HUDEP-2 (cell line): ENCODE measurements at regions not wholly inside any gene's neighbourhood (a gene's known extent, or its start where the extent isn't known, plus 50 kb on each side); places are given as distances from the start of the nearest gene placed in this dataset.

Experiments used
- DNase-seq, 76 experiments: peaks; one replicate each; lab custom pipeline; 2025; ENCODE audit not compliant: unreplicated experiment in 76 of 76; lab: John Stamatoyannopoulos, UW

DNA sequence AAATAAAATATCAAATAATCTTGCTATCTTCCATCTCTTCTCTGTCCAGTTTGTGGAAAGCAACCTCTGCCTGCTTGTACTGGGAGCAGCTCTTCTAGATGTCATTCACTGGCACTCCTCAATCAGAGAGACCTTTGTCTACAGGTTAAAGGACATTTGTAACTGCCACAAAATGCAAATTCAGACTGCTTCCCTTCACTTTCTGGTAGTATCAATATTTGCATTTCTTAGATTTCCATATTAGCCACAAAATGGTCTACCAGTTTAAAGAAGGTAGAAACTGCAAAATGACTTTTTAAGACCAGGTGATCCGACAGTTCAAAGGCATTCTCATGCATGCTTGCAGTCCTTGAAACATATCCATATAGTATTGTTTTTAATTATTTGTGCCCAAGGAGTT, 51.7 kb upstream of the RCN1 start:
- no peak for DNase-seq

DNA sequence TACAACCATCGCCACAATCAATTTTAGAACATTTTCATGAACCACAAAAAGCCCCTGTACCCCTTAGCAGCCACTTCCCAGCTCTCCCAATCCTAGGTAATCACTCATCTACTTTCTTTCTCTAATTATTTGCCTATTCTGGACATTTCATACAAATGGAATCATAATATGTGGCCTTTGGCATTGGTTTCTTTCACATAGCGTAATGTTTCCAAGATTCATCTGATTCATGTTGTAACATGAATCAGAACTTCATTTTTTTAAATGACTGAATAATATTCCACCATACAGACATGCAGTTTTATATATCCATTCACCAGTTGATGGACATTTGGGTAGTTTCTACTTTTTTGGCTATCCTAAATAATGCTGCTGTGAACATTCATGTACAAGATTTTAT, 56.2 kb upstream of the RCN1 start:
- DNase-seq: no peak

DNA sequence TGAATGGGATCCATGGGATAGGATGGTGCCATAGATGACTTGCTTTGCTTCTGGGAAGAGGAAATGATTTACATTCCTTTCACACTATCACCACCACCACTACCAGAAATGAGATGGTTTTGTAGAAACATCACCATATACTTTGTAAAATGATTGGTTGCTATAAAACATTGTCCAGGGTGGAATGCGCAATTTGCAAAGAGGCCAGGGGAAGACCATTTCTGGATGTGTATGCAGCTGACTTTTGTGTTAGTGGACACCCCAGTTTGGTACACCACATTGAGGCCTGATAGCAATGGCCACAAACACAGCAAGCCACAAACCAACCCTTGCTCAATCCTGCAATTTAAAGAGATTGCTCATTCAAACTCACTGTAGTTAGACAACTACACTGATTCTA, 56.7 kb upstream of the RCN1 start:
- no peak for DNase-seq

- DNase-seq: no peak
These were observed 57.4 kb upstream of the RCN1 start for GRCh38 chr11:32033491-32033890.

DNA sequence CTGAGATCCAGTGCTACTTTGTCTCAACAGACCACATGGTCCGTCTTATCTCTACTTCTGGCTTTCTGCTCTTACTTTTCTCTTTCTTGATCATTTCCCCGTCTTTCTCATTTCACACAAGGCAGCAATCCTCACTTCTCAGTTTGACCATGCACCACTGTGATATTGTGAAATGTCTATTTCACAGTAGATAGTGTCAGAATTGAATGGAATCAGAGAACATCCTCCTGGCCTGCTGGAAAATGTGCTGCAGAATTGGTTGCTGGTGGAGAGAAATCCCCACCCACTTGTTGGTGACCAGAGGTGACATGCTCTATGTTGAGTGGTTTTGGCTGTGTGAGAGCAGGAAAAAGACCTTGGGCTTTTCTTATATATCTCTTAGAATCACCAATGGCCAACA, 57.8 kb upstream of the RCN1 start:
- DNase-seq: no peak

- DNase-seq: no peak
These were observed 58.4 kb upstream of the RCN1 start for GRCh38 chr11:32032478-32032877.

- DNase-seq: no peak
These were observed 58.8 kb upstream of the RCN1 start for GRCh38 chr11:32032052-32032451.

GRCh38 chr11:32030875-32031503, 59.9 kb upstream of the RCN1 start:
- DNase-seq: no peak

DNA sequence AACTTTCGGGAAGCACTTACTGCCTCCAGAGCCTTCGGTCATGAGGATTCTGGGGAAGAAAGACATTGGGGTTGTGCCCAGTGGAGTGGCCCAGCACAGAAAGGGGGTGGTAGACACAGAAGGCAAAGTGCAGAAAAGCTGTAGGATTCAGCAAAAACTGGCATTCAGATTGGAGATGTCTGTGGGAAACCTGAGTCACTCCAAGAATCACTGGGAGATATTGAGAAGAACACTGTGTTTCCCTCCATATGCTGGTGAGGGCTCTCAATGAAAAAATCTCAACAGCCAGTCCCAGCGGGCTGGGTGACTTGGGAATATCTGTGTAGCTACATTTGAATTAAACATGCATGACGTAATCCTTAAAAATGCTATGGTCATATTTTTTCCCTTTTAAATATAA, 61.2 kb upstream of the RCN1 start:
- DNase-seq: no peak

DNA sequence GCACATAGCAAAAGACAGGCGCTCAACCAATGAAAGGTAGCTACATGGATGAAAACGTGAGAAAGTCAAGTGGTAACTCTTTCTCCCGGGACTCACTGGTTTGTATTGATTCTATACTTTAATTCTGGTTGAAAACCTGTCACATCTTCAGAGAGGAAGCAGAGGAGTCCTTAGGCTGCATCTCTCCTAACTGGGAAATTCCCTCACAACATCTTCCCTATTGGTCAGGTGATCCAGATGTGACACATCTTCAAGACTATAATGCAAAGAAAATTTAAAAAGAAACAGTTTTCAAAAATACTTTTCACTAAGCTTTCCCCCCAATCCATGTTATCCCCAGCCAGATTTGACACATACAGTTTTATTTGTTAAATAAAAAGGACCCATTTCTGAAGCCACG, 62.7 kb upstream of the RCN1 start:
- DNase-seq: no peak

- DNase-seq: no peak
These were observed 64.1 kb upstream of the RCN1 start for GRCh38 chr11:32026766-32027165.

- DNase-seq: no peak
These were observed 65.9 kb upstream of the RCN1 start for GRCh38 chr11:32024948-32025347.

DNA sequence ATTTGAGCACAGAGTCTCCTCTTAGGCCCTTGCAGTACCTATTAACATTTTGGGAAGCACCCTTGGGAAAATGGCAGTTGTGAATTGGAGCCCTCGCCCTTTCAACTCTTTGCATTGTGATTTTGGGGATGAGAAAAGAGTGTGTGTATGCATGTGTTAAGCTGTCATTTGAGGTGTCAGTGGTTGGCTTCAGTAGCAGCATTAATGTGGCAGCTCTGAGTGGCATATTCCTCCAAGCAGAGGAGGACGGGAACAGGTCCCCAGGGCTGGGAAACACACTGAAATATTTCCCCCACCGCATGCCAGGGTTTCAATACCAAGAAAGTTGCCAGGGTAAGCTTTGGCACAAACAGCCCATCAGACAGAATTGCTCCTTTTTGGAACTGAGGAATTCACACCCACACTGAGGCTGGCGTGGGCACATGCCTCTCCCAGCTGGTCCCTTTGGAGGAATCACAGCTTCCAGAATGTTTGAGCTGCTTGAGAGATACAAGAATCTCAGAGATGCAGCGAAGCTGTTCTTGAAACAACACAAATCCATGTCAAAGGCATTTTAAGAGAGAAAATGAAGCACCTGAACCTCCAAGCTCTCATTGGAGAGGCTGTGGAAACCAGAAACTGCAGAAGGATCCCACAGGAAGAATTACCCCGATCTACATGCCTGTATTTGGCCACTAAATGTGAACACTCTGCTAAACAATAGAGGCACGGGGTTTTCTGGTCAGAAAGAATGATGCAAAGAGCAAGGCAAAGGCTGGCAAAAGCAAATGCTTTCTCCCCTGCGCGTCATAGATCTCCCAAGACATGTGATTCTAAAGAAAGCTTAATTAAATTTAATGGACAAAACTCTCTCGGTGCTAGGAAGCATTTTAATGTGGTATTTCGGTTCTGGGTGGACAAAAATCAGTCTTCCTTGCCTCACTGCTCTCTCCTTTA, 67.2 kb upstream of the RCN1 start:
- DNase-seq: no peak

GRCh38 chr11:32018672-32019071, 72.2 kb upstream of the RCN1 start:
- DNase-seq: no peak

DNA sequence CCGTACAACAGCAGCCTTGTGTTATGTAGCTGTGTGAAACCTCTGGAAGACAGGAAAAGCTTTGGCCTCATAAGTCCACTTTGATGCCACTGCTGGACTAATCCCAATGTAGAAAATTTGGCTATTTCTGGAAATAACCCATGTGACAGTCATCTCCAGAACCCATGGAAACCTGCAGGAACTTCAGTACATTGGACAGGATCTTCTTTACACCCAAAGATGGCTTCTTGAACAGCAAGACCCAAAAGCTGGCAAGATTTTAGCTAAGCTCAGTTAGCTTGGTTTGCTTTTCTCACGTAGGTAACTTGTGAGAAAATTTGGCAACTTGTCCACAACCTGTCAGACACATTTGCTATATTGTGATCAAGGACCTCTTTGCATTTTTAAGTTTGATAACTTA, 74.8 kb upstream of the RCN1 start:
- DNase-seq: no peak

DNA sequence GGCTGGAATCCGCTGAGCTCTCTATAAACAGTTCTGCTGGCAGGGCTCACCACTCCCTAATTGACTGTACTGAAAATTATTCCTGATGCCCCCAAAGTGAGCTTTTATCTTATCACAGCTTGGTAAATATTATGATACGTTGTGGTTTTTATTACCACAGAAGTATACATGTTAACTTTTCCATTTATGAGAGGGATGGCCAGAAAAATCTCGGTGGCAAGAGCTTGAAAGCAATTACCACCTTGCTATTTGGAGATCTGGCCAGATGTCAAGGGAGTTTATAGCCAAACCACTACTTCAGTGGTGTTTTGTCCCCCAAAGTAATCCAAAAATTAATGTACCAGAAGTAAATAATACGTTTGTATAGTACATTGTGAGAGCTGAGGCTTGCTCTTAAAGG, 75.4 kb upstream of the RCN1 start:
- DNase-seq: no peak

DNA sequence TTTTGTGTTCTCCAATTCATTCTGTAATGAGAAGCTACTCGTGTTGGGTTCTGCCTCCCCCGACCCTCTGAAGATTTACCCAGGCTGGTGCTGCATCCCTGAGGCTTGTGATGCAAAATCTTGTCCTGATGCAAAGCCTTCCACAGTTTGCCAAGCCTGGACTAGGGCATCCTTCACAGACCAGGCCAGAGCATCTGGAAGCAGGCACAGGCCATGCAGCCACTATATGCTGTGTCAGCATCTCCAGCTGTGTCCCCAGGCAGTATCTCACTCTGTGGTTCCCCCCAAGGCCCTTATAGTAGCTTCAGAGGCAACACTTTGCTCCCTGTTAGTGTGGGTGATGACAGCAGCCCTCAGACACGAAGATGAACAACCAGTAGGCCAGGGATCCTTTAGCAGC, 77.3 kb upstream of the RCN1 start:
- no peak for DNase-seq

- no peak for DNase-seq
These were observed 78.8 kb upstream of the RCN1 start for GRCh38 chr11:32012049-32012448.

DNA sequence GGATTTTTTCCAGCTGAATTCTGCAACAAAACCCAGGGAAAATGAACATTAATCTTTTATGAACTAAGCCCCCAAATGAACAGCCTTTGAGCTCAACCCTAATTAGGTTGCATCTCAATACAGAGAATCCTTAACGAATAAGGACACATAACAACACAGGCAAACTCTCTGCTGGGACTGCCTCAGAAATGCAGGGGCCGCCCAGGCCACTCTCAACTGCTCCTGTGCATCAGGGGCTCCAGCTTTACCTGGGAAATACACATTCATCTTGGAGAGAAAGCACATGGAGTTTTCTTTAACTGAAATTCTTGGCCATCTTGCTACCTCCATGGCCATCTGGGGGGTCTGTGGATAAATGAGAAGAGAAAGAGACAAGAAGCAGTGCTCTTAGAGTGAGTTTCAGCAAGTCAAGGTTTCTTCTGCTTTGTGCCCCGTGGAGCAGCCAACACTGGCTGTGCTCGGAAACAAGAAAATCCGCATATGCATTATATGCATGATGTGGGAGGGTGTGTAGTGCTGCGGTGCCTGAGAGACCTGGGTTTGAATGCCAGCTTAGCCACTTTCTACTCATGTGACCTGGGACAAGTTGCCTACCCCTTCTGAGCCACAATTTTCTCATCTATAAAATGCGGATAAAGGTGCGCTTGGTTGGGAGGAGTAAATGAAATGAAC, 81.9 kb upstream of the RCN1 start:
- no peak for DNase-seq

GRCh38 chr11:32006799-32007388, 84.0 kb upstream of the RCN1 start:
- peak in 12 of 76 experiments; percentile 0 to 28 (median 14) for DNase-seq

GRCh38 chr11:32005786-32006416, 85.0 kb upstream of the RCN1 start:
- DNase-seq: no peak
